NOMO-1 treated with DMSO at 0.1 percent for 48 hours (cell line): ENCODE measurements at regions not wholly inside any gene's neighbourhood (a gene's known extent, or its start where the extent isn't known, plus 50 kb on each side); places are given as distances from the start of the nearest gene placed in this dataset.
"Not testable (repeated sequence)": the region's sequence is repeated elsewhere in the genome, so short reads cannot be mapped to it uniquely, and the experiment has no call there.

Experiments
- DNase-seq: peaks from one replicate; lab custom pipeline; 2025; ENCODE audit not compliant: unreplicated experiment; lab: John Stamatoyannopoulos, UW

GRCh38 chr2:133871545-133872209 is 303.4 kb upstream of the NCKAP5 start:
- no peak for DNase-seq

DNA sequence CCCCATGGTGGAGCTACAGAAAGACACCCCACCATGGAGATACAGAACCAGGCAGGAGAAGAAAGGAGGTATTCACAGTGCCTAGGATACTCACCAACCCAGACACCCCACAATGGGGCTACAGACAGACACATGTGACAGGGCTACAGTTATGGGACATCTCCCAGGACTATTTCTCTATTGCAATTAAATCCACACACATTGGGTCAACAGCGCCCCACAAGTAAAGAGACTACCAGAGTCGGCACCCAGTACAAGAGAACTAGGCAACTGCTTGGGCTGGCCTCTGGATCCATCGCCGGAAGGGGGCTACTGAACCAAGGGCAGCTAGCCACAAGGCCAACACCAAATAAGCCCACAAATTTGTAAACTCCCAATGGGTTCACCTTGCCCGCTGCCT is 310.1 kb upstream of the NCKAP5 start:
- DNase-seq, result no peak

DNA sequence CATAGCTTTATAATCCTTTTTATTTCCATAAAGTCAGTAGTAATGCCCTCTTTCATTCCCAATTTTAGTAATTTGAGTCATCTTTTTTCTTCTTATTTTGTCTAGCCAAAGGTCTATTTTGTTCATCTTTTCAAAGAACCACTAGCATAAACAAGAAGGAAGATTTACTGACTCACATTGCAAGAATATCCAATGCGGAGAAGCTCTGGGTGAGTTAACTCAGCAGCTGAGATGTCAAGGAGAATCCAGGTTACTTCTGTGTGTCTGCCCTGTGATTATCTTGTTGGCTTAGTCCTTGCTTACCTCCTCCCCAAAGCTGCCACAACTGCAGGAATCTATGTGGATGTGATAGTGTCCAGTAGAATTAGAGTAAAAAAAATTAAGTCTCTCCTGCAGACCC is 311.4 kb upstream of the NCKAP5 start:
- no peak for DNase-seq

DNA sequence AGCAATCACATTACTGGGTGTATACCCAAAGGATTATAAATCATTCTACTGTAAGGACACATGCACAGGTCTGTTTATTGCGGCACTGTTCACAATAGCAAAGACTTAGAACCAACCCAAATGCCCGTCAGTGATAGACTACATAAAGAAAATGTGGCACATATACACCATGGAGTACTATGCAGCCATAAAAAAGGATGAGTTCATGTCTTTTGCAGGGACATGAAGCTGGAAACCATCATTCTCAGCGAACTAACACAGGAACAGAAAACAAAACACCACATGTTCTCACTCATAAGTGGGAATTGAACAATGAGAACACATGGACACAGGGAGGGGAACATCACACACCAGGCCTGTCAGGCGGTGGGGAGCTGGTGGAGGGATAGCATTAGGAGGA is 313.9 kb upstream of the NCKAP5 start:
- not testable (repeated sequence) for DNase-seq

DNA sequence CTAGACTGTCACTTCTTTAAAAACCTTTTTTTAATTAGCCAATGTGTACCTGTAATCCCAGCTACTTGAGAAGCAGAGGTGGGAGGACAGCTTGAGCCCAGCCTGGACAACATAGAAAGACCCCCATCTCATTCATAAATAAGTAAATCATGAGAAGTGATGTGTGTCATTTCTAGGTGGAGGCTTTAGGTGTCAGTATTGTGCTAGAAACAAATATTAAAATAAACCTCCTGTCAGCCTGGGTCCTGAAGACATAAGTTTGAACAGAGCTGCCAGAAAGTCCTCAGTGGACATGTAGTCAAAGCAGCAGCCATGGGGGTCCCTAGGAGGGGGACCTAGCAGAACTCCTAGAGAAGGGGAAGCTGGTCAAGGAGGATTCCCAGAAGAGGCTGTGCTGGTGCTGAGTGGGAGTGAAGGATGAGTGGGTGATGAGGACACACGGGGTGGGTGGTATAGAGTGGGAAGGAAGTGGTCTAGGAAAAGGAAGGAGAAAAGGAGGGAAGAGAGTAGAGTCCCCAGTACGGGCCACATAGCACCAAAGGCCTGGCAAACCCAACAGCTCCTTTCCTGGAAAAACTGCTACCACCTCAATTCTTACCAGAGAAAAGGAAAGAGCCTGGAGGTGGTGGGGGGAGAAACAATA is 316.6 kb upstream of the NCKAP5 start:
- DNase-seq, result peak; percentile 18

GRCh38 chr2:133885847-133886246 is 317.6 kb upstream of the NCKAP5 start:
- no peak for DNase-seq

DNA sequence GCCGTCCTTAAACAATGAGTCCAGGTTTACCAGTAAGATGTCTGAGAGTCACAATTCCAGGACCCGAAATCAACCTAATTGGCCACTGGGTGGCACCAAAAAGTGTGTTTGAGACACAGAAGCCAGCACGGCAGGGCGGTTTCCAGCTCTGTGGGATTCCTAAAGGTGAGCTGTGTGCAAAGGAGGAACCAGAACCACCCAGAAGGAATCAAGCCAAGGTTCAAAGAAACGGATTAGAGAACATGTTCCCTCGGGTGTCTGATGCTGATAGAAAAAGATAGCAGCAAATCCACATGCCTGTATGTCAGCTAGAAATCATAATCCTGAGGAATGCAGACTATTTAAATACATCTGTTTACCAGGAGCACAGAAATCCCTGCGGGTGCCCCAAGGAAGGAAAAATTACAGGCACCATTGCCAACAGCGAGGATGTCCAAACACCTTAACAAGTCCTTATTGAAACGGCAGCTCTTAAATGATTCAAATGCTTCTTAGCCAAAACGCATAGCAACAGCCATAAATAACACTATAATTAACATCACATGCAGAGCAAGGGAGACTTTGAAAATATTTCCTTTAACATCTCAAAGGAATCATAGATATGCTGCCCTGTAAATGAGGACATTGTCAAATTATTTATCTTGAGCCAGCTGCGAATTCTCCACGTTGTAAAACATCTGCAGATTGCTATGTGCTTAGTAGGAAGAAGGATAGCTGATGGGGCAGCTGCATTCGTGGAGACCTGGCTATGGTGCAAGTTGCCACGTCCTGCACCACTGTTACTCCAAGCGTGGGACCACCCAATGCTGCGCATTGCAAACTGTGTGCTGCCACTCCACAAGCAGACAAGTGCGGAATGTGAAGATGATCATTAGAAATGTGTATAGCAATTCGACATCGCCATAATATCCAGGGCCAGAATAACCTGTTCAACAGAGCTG is 318.7 kb upstream of the NCKAP5 start:
- DNase-seq, result peak; percentile 60

DNA sequence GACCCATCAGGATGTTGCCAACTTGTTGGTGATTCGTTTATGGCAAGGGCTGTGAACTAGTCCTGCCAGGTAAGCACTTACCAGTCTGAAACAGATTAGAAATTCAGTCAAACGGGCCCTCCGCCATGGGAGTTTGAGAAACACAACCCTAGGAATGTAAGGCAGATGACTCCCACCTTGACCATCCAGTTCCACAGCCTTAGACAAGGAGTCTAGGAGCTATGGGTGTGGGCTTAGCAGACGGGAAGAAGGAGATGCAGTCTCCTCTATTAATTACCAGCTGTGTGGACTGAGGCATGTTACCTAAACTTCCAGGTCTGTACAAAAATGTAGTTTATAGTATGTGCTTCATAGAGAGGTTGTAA is 319.4 kb upstream of the NCKAP5 start:
- no peak for DNase-seq

DNA sequence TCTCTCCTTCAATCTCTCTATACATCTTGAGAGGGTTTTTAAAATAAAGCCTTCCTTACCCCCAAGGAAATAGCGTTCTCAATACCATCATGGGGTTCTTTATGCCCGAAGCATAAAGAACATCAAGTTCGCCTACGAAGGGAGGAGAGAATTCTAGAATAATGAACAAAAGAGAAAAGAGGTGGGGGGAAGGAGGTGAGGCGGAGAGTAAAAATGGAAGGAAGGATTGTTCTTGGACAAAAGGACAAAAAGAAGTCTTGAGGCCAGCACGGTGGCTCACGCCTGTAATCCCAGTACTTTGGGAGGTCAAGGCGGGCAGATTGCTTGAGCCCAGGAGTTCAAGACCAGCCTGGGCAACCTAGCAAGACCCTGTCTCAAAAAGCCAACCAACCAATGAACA is 319.8 kb upstream of the NCKAP5 start:
- DNase-seq, result no peak

- no peak for DNase-seq
Observed at GRCh38 chr2:133888621-133889219, 320.5 kb upstream of the NCKAP5 start.

- no peak for DNase-seq
Observed at GRCh38 chr2:133892352-133892913, 324.2 kb upstream of the NCKAP5 start.

DNA sequence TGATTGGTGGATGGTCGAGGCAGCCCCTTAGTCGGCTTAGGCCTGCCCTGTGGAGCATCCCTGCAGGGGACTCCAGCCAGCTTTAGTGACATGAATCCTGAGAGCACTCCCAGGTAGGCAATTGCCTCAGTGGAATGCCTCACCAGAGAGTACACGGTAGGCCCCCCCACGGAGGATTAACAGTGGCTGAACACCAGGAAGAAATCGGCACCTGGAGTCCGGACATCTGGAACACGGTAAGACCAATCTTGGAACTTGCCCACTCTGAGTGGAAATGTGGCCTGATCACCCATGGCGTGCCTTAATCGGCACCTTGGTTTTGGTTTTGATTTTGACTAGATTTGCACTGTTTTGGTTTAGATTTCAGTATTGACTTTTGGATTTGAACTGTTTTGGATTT is 326.2 kb upstream of the NCKAP5 start:
- no peak for DNase-seq

DNA sequence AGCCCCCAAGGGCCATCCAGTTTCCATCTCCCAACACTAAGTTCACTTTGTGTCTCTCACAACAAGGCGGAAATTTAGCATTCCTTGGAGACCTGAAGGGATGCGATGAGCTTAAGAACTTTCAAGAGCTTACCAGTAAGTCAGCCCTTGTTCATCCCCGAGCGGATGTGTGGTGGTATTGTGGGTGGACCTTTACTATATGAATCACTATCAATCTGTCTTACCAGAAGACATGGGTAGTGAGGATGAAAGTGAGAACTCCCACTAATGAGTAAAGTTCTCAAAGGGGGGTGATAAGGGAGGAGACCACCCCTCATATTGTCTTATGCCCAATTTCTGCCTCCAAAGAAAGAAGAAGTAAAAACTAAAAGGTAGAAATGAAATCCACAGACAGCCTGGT is 329.6 kb upstream of the NCKAP5 start:
- not testable (repeated sequence) for DNase-seq

- no peak for DNase-seq
Observed at GRCh38 chr2:133900909-133901308, 332.6 kb upstream of the NCKAP5 start.

DNA sequence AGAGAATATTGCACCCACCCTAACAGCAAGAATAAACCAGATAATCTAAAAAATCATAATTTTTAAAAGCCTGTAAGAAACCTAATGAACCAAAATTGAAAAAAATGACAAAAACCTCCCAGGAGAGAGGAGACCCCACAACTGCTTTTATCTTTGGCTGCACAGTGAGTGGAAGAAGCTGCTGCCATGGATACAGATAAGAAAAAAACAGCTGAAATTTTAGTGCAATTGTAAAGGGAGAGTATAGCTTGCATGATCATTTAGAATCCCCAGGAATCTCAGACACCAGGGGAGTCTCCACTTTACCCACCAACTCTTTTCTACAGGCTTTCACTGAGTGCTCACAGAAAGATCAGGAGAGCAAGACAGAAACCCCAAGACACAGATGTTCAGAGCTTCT is 338.1 kb upstream of the NCKAP5 start:
- DNase-seq, result no peak

- no peak for DNase-seq
Observed at GRCh38 chr2:133906926-133907325, 338.7 kb upstream of the NCKAP5 start.

GRCh38 chr2:133908171-133908570 is 339.9 kb upstream of the NCKAP5 start:
- DNase-seq, result no peak

- no peak for DNase-seq
Observed at GRCh38 chr2:133918141-133918540, 335.7 kb upstream of the MGAT5 start.

- no peak for DNase-seq
Observed at GRCh38 chr2:133919285-133919684, 334.6 kb upstream of the MGAT5 start.

- DNase-seq, result no peak
Observed at GRCh38 chr2:133927894-133928293, 326.0 kb upstream of the MGAT5 start.

GRCh38 chr2:133936096-133936495 is 317.8 kb upstream of the MGAT5 start:
- no peak for DNase-seq
